Testis (tissue), 2 donors: ENCODE measurements at regions not wholly inside any gene's neighbourhood (a gene's known extent, or its start where the extent isn't known, plus 50 kb on each side); places are given as distances from the start of the nearest gene placed in this dataset.

ENCODE experiments used
- POLR2A ChIP-seq: fragments of 450-650 bp; IDR thresholded peaks from one replicate; pipeline ENCODE4 v1.6.1; 2017; ENCODE audit warnings: antibody characterized with exemption, mild to moderate bottlenecking, moderate library complexity
- TF ChIP-seq, protein P1 (sequence below), 3 experiments: fragments of 450-650 bp in 2 of 3; fragments of 200-600 bp in 1 of 3; sonication (generic) in 1 of 3; IDR thresholded peaks; one replicate each; pipeline ENCODE4 v1.5.1; 2016 to 2019; ENCODE audit warnings: antibody characterized with exemption in 3 of 3, mild to moderate bottlenecking in 2 of 3, moderate library complexity in 1 of 3

GRCh38 chr14:23801766-23802165 lies 151.8 kb upstream of the DHRS4 start:
- no peak for TF ChIP-seq POLR2A
- TF ChIP-seq, protein P1, sequence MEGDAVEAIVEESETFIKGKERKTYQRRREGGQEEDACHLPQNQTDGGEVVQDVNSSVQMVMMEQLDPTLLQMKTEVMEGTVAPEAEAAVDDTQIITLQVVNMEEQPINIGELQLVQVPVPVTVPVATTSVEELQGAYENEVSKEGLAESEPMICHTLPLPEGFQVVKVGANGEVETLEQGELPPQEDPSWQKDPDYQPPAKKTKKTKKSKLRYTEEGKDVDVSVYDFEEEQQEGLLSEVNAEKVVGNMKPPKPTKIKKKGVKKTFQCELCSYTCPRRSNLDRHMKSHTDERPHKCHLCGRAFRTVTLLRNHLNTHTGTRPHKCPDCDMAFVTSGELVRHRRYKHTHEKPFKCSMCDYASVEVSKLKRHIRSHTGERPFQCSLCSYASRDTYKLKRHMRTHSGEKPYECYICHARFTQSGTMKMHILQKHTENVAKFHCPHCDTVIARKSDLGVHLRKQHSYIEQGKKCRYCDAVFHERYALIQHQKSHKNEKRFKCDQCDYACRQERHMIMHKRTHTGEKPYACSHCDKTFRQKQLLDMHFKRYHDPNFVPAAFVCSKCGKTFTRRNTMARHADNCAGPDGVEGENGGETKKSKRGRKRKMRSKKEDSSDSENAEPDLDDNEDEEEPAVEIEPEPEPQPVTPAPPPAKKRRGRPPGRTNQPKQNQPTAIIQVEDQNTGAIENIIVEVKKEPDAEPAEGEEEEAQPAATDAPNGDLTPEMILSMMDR (IDR thresholded peaks at IDR 0.05) = no peak
